Neural crest cell (in vitro differentiated cells): ENCODE measurements at regions not wholly inside any gene's neighbourhood (a gene's known extent, or its start where the extent isn't known, plus 50 kb on each side); places are given as distances from the start of the nearest gene placed in this dataset.

Source experiments
- DNase-seq: peaks from one replicate; pipeline ENCODE4 v3.0.0; 2021; ENCODE audit warnings: low read depth, mixed read lengths, low spot score
- H3K27ac Mint-ChIP-seq: one replicate; pipeline ENCODE4 v1.8.0; 2021; ENCODE audit warnings: mild to moderate bottlenecking, mixed read lengths; ENCODE audit not compliant: unreplicated experiment
- H3K27me3 Mint-ChIP-seq: 2 replicates; pipeline ENCODE4 v1.8.0; 2021; ENCODE audit warnings: low read depth, mild to moderate bottlenecking, mixed read lengths
- H3K36me3 Mint-ChIP-seq: 2 replicates; pipeline ENCODE4 v1.8.0; 2021; ENCODE audit warnings: low read depth, mild to moderate bottlenecking, mixed read lengths
- H3K4me1 Mint-ChIP-seq: 2 replicates; pipeline ENCODE4 v1.8.0; 2021; ENCODE audit warnings: mixed read lengths
- H3K4me3 Mint-ChIP-seq: one replicate; pipeline ENCODE4 v1.8.0; 2021; ENCODE audit warnings: mild to moderate bottlenecking, mixed read lengths
- H3K9me3 Mint-ChIP-seq: 2 replicates; pipeline ENCODE4 v1.8.0; 2021; ENCODE audit warnings: mixed read lengths
- TF ChIP-seq, protein P1 (sequence below): fragments of 200-600 bp; sonication (generic); conservative IDR thresholded peaks from 2 replicates; pipeline ENCODE4 v1.5.0; 2021; ENCODE audit warnings: antibody characterized with exemption, mild to moderate bottlenecking

DNA sequence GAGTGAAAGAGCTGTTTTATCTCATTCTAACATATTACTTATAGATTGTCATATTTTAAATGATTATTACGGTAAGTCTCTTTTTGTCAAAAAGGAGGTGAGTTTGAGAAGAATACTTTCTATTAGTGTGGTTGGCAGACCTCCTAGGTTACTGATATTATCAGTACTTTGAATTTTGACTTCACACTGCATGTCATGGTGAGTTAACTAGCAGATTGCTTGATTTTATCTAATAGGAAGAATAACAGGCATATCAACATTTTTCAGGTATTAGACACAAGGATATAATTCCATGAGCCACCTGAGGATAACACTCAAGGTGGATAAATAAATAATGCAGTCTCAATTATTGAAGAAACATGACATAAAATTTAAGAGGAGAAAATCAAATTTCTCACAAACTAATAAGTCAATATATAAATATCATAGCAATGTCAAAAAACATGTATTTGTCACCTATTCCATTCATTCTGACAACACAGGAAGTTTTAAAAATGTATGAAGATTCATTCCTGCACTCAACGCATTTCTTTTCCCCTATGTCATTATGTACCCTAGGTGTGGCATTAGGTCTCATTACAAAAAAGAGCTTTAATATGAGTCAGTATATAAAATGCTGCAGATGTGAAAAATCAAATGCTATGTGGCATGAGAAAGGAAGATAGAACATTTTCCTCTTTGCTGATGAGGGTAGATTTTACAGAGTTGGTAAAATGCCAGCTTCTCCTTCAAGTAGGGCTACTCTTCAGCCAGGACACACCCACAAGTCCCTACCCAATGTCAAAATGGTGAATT is 1621.6 kb downstream of the REEP3 start:
- H3K4me1 Mint-ChIP-seq = no peaks in the 10 kb centered on the region
- no peaks in the 10 kb centered on the region for H3K36me3 Mint-ChIP-seq
- no peaks in the 10 kb centered on the region for H3K27me3 Mint-ChIP-seq
- no peak for DNase-seq
- H3K4me3 Mint-ChIP-seq = no peak overlapping the region
- H3K27ac Mint-ChIP-seq = no peak overlapping the region
- TF ChIP-seq, protein P1, sequence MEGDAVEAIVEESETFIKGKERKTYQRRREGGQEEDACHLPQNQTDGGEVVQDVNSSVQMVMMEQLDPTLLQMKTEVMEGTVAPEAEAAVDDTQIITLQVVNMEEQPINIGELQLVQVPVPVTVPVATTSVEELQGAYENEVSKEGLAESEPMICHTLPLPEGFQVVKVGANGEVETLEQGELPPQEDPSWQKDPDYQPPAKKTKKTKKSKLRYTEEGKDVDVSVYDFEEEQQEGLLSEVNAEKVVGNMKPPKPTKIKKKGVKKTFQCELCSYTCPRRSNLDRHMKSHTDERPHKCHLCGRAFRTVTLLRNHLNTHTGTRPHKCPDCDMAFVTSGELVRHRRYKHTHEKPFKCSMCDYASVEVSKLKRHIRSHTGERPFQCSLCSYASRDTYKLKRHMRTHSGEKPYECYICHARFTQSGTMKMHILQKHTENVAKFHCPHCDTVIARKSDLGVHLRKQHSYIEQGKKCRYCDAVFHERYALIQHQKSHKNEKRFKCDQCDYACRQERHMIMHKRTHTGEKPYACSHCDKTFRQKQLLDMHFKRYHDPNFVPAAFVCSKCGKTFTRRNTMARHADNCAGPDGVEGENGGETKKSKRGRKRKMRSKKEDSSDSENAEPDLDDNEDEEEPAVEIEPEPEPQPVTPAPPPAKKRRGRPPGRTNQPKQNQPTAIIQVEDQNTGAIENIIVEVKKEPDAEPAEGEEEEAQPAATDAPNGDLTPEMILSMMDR = no peak
- no peaks in the 10 kb centered on the region for H3K9me3 Mint-ChIP-seq

- H3K27ac Mint-ChIP-seq = no peak overlapping the region
- TF ChIP-seq, protein P1 = no peak
- H3K4me3 Mint-ChIP-seq = no peak overlapping the region
- no peaks in the 10 kb centered on the region for H3K36me3 Mint-ChIP-seq
- H3K4me1 Mint-ChIP-seq = no peaks in the 10 kb centered on the region
- no peak for DNase-seq
- no peaks in the 10 kb centered on the region for H3K27me3 Mint-ChIP-seq
- H3K9me3 Mint-ChIP-seq = no peaks in the 10 kb centered on the region
These were observed 1622.5 kb downstream of the REEP3 start for GRCh38 chr10:65143723-65144122.

GRCh38 chr10:65149878-65150277 is 1628.7 kb downstream of the REEP3 start:
- Mint-ChIP-seq H3K4me1 (no peaks in the 10 kb centered on the region), H3K36me3 (no peaks in the 10 kb centered on the region), H3K27me3 (no peaks in the 10 kb centered on the region), H3K4me3 (no peak overlapping the region), H3K27ac (no peak overlapping the region), H3K9me3 (no peaks in the 10 kb centered on the region)
- TF ChIP-seq, protein P1 = no peak
- no peak for DNase-seq

- H3K27me3 Mint-ChIP-seq = no peaks in the 10 kb centered on the region
- TF ChIP-seq, protein P1 = no peak
- H3K27ac Mint-ChIP-seq = no peak overlapping the region
- DNase-seq = no peak
- no peak overlapping the region for H3K4me3 Mint-ChIP-seq
- peaks cover 6% of the 10 kb centered on the region for H3K9me3 Mint-ChIP-seq
- no peaks in the 10 kb centered on the region for H3K36me3 Mint-ChIP-seq
- H3K4me1 Mint-ChIP-seq = no peaks in the 10 kb centered on the region
These were observed 1645.1 kb downstream of the REEP3 start for GRCh38 chr10:65166272-65166671.

- no peak overlapping the region for H3K27ac Mint-ChIP-seq
- no peaks in the 10 kb centered on the region for H3K27me3 Mint-ChIP-seq
- H3K4me3 Mint-ChIP-seq = no peak overlapping the region
- peaks cover 7% of the 10 kb centered on the region for H3K9me3 Mint-ChIP-seq
- TF ChIP-seq, protein P1 = no peak
- no peaks in the 10 kb centered on the region for H3K4me1 Mint-ChIP-seq
- no peak for DNase-seq
- H3K36me3 Mint-ChIP-seq = no peaks in the 10 kb centered on the region
These were observed 1651.0 kb downstream of the REEP3 start for GRCh38 chr10:65172249-65172648.
